ENCODE measurements at regions not wholly inside any gene's neighbourhood (a gene's known extent, or its start where the extent isn't known, plus 50 kb on each side); places are given as distances from the start of the nearest gene placed in this dataset.

- no peak overlapping the region for H3K4me2 ChIP-seq (ENCODE audit: low read length)
- H3K36me3 ChIP-seq (ENCODE audit: control insufficient read depth, insufficient read depth, low read length): no peaks in the 10 kb centered on the region
- H3K9ac ChIP-seq (ENCODE audit: low read length): no peak overlapping the region
- H3K27me3 ChIP-seq (ENCODE audit: insufficient read depth, low read length, poor library complexity): no peaks in the 10 kb centered on the region
- no peaks in the 10 kb centered on the region for H3K79me2 ChIP-seq (ENCODE audit: control insufficient read depth, insufficient read depth, low read length)
- no CpG with 5 or more reads among the region's 8 CpGs for WGBS (ENCODE audit: extremely low coverage, insufficient coverage, low lambda C conversion rate)
- no peak overlapping the region for H3K27ac ChIP-seq (ENCODE audit: low read depth, low read length)
- H2AK5ac ChIP-seq (ENCODE audit: low read length): no peak overlapping the region
- no peak overlapping the region for H2BK120ac ChIP-seq (ENCODE audit: low read depth, low read length)
- no peak overlapping the region for H3K18ac ChIP-seq (ENCODE audit: low read length)
- H3K4ac ChIP-seq (ENCODE audit: low read depth, low read length): no peak overlapping the region
- no peak overlapping the region for H3K4me3 ChIP-seq (ENCODE audit: low read length)
- no peaks in the 10 kb centered on the region for H3K4me1 ChIP-seq (ENCODE audit: control insufficient read depth, low read depth, low read length)
- H2BK5ac ChIP-seq (ENCODE audit: low read length): no peak overlapping the region
- H3K23ac ChIP-seq (ENCODE audit: low read length): no peak overlapping the region
- no peak overlapping the region for H2BK15ac ChIP-seq (replicated peaks; ENCODE audit: low read depth)
- no peaks in the 10 kb centered on the region for H3K79me1 ChIP-seq (ENCODE audit: low read length)
- H4K5ac ChIP-seq (ENCODE audit: low read length): no peak overlapping the region
- no peak overlapping the region for H3K56ac ChIP-seq (ENCODE audit: low read length)
- H4K8ac ChIP-seq (ENCODE audit: low read depth, low read length): no peak overlapping the region
- no peak for DNase-seq
Measured at GRCh38 chrX:74180716-74181115, 123.3 kb upstream of the ZCCHC13 start.

- no peak overlapping the region for H4K8ac ChIP-seq (ENCODE audit: low read depth, low read length)
- no peak overlapping the region for H3K4me2 ChIP-seq (ENCODE audit: low read length)
- no peak overlapping the region for H3K56ac ChIP-seq (ENCODE audit: low read length)
- H3K4me3 ChIP-seq (ENCODE audit: low read length): no peak overlapping the region
- no peak overlapping the region for H2BK120ac ChIP-seq (ENCODE audit: low read depth, low read length)
- no peak overlapping the region for H3K9ac ChIP-seq (ENCODE audit: low read length)
- H4K5ac ChIP-seq (ENCODE audit: low read length): no peak overlapping the region
- no CpG with 5 or more reads among the region's 3 CpGs for WGBS (ENCODE audit: extremely low coverage, insufficient coverage, low lambda C conversion rate)
- H3K79me1 ChIP-seq (ENCODE audit: low read length): no peaks in the 10 kb centered on the region
- H3K18ac ChIP-seq (ENCODE audit: low read length): no peak overlapping the region
- H2BK5ac ChIP-seq (ENCODE audit: low read length): no peak overlapping the region
- no peak overlapping the region for H2AK5ac ChIP-seq (ENCODE audit: low read length)
- H3K4ac ChIP-seq (ENCODE audit: low read depth, low read length): no peak overlapping the region
- H2BK15ac ChIP-seq (replicated peaks; ENCODE audit: low read depth): no peak overlapping the region
- DNase-seq: no peak
- H3K79me2 ChIP-seq (ENCODE audit: control insufficient read depth, insufficient read depth, low read length): no peaks in the 10 kb centered on the region
- no peaks in the 10 kb centered on the region for H3K27me3 ChIP-seq (ENCODE audit: insufficient read depth, low read length, poor library complexity)
- no peak overlapping the region for H3K23ac ChIP-seq (ENCODE audit: low read length)
- no peak overlapping the region for H3K27ac ChIP-seq (ENCODE audit: low read depth, low read length)
- no peaks in the 10 kb centered on the region for H3K36me3 ChIP-seq (ENCODE audit: control insufficient read depth, insufficient read depth, low read length)
- H3K4me1 ChIP-seq (ENCODE audit: control insufficient read depth, low read depth, low read length): no peaks in the 10 kb centered on the region
Measured at GRCh38 chrX:74179990-74180389, 124.0 kb upstream of the ZCCHC13 start.

DNA sequence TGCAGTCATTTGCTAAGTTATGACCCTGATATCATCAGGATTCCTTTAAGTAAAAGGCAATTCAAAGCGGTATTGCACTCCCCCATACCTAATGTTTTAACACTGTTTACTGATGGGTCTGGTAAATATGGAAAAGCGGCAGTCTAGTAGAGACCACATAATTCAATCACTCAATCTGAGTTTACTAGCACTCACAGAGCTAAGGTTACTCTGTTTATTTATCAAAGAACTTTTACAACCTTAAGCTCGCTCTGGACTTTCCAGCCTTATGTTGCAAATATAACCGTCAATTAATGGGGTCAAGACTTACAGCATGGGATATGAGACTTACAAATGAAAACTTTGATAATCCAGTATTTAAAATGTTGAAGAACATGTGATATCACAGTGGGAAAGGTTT, 124.5 kb upstream of the ZCCHC13 start:
- H3K27me3 ChIP-seq (ENCODE audit: insufficient read depth, low read length, poor library complexity): no peaks in the 10 kb centered on the region
- no peak overlapping the region for H2BK120ac ChIP-seq (ENCODE audit: low read depth, low read length)
- no peak overlapping the region for H3K23ac ChIP-seq (ENCODE audit: low read length)
- H3K9ac ChIP-seq (ENCODE audit: low read length): no peak overlapping the region
- H2AK5ac ChIP-seq (ENCODE audit: low read length): no peak overlapping the region
- no peak overlapping the region for H3K4me3 ChIP-seq (ENCODE audit: low read length)
- DNase-seq: no peak
- no peak overlapping the region for H3K27ac ChIP-seq (ENCODE audit: low read depth, low read length)
- WGBS (ENCODE audit: extremely low coverage, insufficient coverage, low lambda C conversion rate): no CpG with 5 or more reads among the region's 4 CpGs
- no peak overlapping the region for H3K4me2 ChIP-seq (ENCODE audit: low read length)
- H4K5ac ChIP-seq (ENCODE audit: low read length): no peak overlapping the region
- H3K18ac ChIP-seq (ENCODE audit: low read length): no peak overlapping the region
- H3K4ac ChIP-seq (ENCODE audit: low read depth, low read length): no peak overlapping the region
- H2BK15ac ChIP-seq (replicated peaks; ENCODE audit: low read depth): no peak overlapping the region
- H3K36me3 ChIP-seq (ENCODE audit: control insufficient read depth, insufficient read depth, low read length): no peaks in the 10 kb centered on the region
- H3K4me1 ChIP-seq (ENCODE audit: control insufficient read depth, low read depth, low read length): no peaks in the 10 kb centered on the region
- no peak overlapping the region for H3K56ac ChIP-seq (ENCODE audit: low read length)
- H3K79me2 ChIP-seq (ENCODE audit: control insufficient read depth, insufficient read depth, low read length): no peaks in the 10 kb centered on the region
- H4K8ac ChIP-seq (ENCODE audit: low read depth, low read length): no peak overlapping the region
- no peaks in the 10 kb centered on the region for H3K79me1 ChIP-seq (ENCODE audit: low read length)
- H2BK5ac ChIP-seq (ENCODE audit: low read length): no peak overlapping the region

DNA sequence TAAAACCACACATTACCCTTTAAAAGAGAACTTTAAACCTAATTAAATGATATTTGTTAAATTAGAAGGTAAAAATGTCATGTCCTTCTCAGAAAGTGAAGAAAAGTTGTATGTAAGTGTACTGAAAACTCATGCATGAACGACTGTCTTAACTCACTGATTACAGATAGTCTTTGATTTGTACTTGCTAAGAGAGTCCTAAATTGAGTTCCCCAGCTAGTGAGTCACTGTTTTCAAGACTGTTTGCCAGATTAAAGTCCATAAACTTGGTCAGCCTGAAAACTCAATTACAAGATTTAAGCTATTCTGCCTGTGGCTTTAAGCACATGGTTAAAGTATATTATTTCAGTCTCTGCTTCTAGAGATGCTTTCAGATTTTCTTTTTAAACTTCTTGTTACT, 124.9 kb upstream of the ZCCHC13 start:
- Histone ChIP-seq H3K23ac (ENCODE audit: low read length) (no peak overlapping the region), H3K4me1 (ENCODE audit: control insufficient read depth, low read depth, low read length) (no peaks in the 10 kb centered on the region), H4K8ac (ENCODE audit: low read depth, low read length) (no peak overlapping the region), H2AK5ac (ENCODE audit: low read length) (no peak overlapping the region), H3K9ac (ENCODE audit: low read length) (no peak overlapping the region), H3K27ac (ENCODE audit: low read depth, low read length) (no peak overlapping the region), H3K79me2 (ENCODE audit: control insufficient read depth, insufficient read depth, low read length) (no peaks in the 10 kb centered on the region), H3K18ac (ENCODE audit: low read length) (no peak overlapping the region), H3K36me3 (ENCODE audit: control insufficient read depth, insufficient read depth, low read length) (no peaks in the 10 kb centered on the region), H3K56ac (ENCODE audit: low read length) (no peak overlapping the region), H3K4ac (ENCODE audit: low read depth, low read length) (no peak overlapping the region), H2BK5ac (ENCODE audit: low read length) (no peak overlapping the region), H4K5ac (ENCODE audit: low read length) (no peak overlapping the region), H3K79me1 (ENCODE audit: low read length) (no peaks in the 10 kb centered on the region), H2BK120ac (ENCODE audit: low read depth, low read length) (no peak overlapping the region), H2BK15ac (replicated peaks; ENCODE audit: low read depth) (no peak overlapping the region), H3K4me3 (ENCODE audit: low read length) (no peak overlapping the region), H3K27me3 (ENCODE audit: insufficient read depth, low read length, poor library complexity) (no peaks in the 10 kb centered on the region), H3K4me2 (ENCODE audit: low read length) (no peak overlapping the region)
- no CpG with 5 or more reads among the region's 1 CpG for WGBS (ENCODE audit: extremely low coverage, insufficient coverage, low lambda C conversion rate)
- DNase-seq: no peak

DNA sequence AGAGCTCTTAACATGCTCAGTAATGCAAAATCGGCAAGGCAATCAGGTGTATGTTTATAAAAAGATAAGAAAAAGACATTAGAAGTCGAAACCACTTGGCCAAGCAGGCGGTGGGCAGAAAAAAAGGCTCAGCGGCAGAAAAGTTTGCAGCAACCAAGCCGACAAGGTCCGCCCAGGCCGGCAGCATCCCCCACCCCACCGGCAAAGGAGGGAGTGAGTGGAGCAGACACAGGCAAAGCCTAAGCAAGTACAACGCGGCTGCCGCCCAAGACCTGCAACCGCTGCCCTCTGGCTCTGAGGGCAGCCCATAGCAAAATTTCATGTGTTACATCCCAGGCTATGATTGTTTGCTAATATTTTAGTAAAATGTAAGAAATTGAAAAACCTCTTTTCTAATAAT, 125.4 kb upstream of the ZCCHC13 start:
- H3K27ac ChIP-seq (ENCODE audit: low read depth, low read length): no peak overlapping the region
- H3K56ac ChIP-seq (ENCODE audit: low read length): no peak overlapping the region
- no peak overlapping the region for H4K5ac ChIP-seq (ENCODE audit: low read length)
- H2BK5ac ChIP-seq (ENCODE audit: low read length): no peak overlapping the region
- no peak overlapping the region for H3K4me3 ChIP-seq (ENCODE audit: low read length)
- H3K23ac ChIP-seq (ENCODE audit: low read length): no peak overlapping the region
- no peaks in the 10 kb centered on the region for H3K79me2 ChIP-seq (ENCODE audit: control insufficient read depth, insufficient read depth, low read length)
- no peak overlapping the region for H2BK15ac ChIP-seq (replicated peaks; ENCODE audit: low read depth)
- no peak overlapping the region for H3K4ac ChIP-seq (ENCODE audit: low read depth, low read length)
- no peaks in the 10 kb centered on the region for H3K4me1 ChIP-seq (ENCODE audit: control insufficient read depth, low read depth, low read length)
- no peaks in the 10 kb centered on the region for H3K36me3 ChIP-seq (ENCODE audit: control insufficient read depth, insufficient read depth, low read length)
- H3K4me2 ChIP-seq (ENCODE audit: low read length): no peak overlapping the region
- H3K18ac ChIP-seq (ENCODE audit: low read length): no peak overlapping the region
- no peak overlapping the region for H4K8ac ChIP-seq (ENCODE audit: low read depth, low read length)
- no peaks in the 10 kb centered on the region for H3K79me1 ChIP-seq (ENCODE audit: low read length)
- no CpG with 5 or more reads among the region's 12 CpGs for WGBS (ENCODE audit: extremely low coverage, insufficient coverage, low lambda C conversion rate)
- no peak overlapping the region for H3K9ac ChIP-seq (ENCODE audit: low read length)
- no peaks in the 10 kb centered on the region for H3K27me3 ChIP-seq (ENCODE audit: insufficient read depth, low read length, poor library complexity)
- no peak overlapping the region for H2BK120ac ChIP-seq (ENCODE audit: low read depth, low read length)
- DNase-seq: peak; percentile 49
- H2AK5ac ChIP-seq (ENCODE audit: low read length): no peak overlapping the region

GRCh38 chrX:74171465-74171864, 132.5 kb upstream of the ZCCHC13 start:
- Histone ChIP-seq H3K27ac (ENCODE audit: low read depth, low read length) (no peak overlapping the region), H3K27me3 (ENCODE audit: insufficient read depth, low read length, poor library complexity) (no peaks in the 10 kb centered on the region), H4K5ac (ENCODE audit: low read length) (no peak overlapping the region), H3K4me2 (ENCODE audit: low read length) (no peak overlapping the region), H3K56ac (ENCODE audit: low read length) (no peak overlapping the region), H3K4me3 (ENCODE audit: low read length) (no peak overlapping the region), H3K4me1 (ENCODE audit: control insufficient read depth, low read depth, low read length) (no peaks in the 10 kb centered on the region), H3K79me1 (ENCODE audit: low read length) (no peaks in the 10 kb centered on the region), H3K18ac (ENCODE audit: low read length) (no peak overlapping the region), H4K8ac (ENCODE audit: low read depth, low read length) (no peak overlapping the region), H3K9ac (ENCODE audit: low read length) (no peak overlapping the region), H3K36me3 (ENCODE audit: control insufficient read depth, insufficient read depth, low read length) (no peaks in the 10 kb centered on the region), H2BK120ac (ENCODE audit: low read depth, low read length) (no peak overlapping the region), H2BK5ac (ENCODE audit: low read length) (no peak overlapping the region), H2BK15ac (replicated peaks; ENCODE audit: low read depth) (no peak overlapping the region), H3K23ac (ENCODE audit: low read length) (no peak overlapping the region), H2AK5ac (ENCODE audit: low read length) (no peak overlapping the region), H3K79me2 (ENCODE audit: control insufficient read depth, insufficient read depth, low read length) (no peaks in the 10 kb centered on the region), H3K4ac (ENCODE audit: low read depth, low read length) (no peak overlapping the region)
- WGBS (ENCODE audit: extremely low coverage, insufficient coverage, low lambda C conversion rate): no CpG with 5 or more reads among the region's 1 CpG
- no peak for DNase-seq

Data from mesendoderm (in vitro differentiated cells).